HL-60 (cell line): ENCODE measurements at regions not wholly inside any gene's neighbourhood (a gene's known extent, or its start where the extent isn't known, plus 50 kb on each side); places are given as distances from the start of the nearest gene placed in this dataset.

Source experiments
- CTCF ChIP-seq: IDR thresholded peaks from one replicate; pipeline ENCODE4 v1.5.1; 2011; ENCODE audit warnings: low read length, control low read depth, inconsistent platforms; ENCODE audit not compliant: insufficient read depth
- GABPA ChIP-seq: IDR thresholded peaks from 2 replicates; pipeline ENCODE4 v1.6.1; 2012; ENCODE audit warnings: low read depth
- POLR2AphosphoS5 ChIP-seq: IDR thresholded peaks from 2 replicates; pipeline ENCODE4 v1.6.1; 2012; ENCODE audit warnings: low read depth
- REST ChIP-seq: IDR thresholded peaks from 2 replicates; pipeline ENCODE4 v1.6.1; 2012; ENCODE audit warnings: low read depth; ENCODE audit not compliant: insufficient replicate concordance
- SPI1 ChIP-seq: IDR thresholded peaks from 2 replicates; pipeline ENCODE4 v1.6.1; 2012; ENCODE audit warnings: low read depth, mild to moderate bottlenecking, borderline replicate concordance

GRCh38 chr13:104389691-104390090, 1323.5 kb upstream of the SLC10A2 start:
- no peak for TF ChIP-seq CTCF
- no peak for TF ChIP-seq REST
- TF ChIP-seq POLR2AphosphoS5 = no peak
- TF ChIP-seq SPI1 = no peak
- no peak for TF ChIP-seq GABPA
